ENCODE measurements at regions not wholly inside any gene's neighbourhood (a gene's known extent, or its start where the extent isn't known, plus 50 kb on each side); places are given as distances from the start of the nearest gene placed in this dataset.

DNA sequence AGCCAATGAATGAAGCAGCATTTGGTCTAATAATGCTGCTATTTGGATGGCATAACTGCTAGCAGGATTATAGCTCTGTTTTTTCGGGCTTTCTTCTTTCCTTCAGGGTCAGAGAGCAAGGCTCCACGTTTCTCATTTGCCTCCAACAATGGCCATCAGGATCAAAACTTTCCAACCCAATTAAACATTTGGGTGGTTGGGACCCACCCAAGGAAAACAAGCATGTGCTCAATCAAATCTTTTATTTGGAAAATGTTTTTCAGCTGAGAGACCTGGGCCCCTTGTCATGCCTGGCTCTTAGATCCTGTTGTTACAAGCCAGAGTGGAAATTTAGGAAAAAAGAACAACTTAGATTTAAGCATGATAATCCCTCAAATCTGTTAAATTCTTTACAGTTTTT, 373.1 kb upstream of the USP24 start:
- Histone ChIP-seq H3K9ac (no peak overlapping the region), H3F3A (ENCODE audit: low read depth) (peaks cover 7% of the 10 kb centered on the region), H3K27me3 (no peaks in the 10 kb centered on the region), H3K4me1 (peaks cover 21% of the 10 kb centered on the region), H2AFZ (replicated peaks) (no peak overlapping the region), H3K27ac (no peak overlapping the region), H3K4me2 (no peak overlapping the region), H3K36me3 (no peaks in the 10 kb centered on the region), H3K4me3 (no peak overlapping the region), H3K79me2 (ENCODE audit: low read depth) (no peaks in the 10 kb centered on the region), H3K9me3 (ENCODE audit: low read depth) (no peaks in the 10 kb centered on the region), H4K20me1 (ENCODE audit: low read depth) (no peaks in the 10 kb centered on the region)
- Mint-ChIP-seq H3K27ac (no peak overlapping the region), H3K4me1 (peaks cover 22% of the 10 kb centered on the region), H3K9me3 (no peaks in the 10 kb centered on the region), H3K27me3 (ENCODE audit: insufficient read depth, low read depth) (peaks cover 5% of the 10 kb centered on the region), H3K4me3 (no peak overlapping the region), H3K36me3 (no peaks in the 10 kb centered on the region)
- TF ChIP-seq, protein P1, sequence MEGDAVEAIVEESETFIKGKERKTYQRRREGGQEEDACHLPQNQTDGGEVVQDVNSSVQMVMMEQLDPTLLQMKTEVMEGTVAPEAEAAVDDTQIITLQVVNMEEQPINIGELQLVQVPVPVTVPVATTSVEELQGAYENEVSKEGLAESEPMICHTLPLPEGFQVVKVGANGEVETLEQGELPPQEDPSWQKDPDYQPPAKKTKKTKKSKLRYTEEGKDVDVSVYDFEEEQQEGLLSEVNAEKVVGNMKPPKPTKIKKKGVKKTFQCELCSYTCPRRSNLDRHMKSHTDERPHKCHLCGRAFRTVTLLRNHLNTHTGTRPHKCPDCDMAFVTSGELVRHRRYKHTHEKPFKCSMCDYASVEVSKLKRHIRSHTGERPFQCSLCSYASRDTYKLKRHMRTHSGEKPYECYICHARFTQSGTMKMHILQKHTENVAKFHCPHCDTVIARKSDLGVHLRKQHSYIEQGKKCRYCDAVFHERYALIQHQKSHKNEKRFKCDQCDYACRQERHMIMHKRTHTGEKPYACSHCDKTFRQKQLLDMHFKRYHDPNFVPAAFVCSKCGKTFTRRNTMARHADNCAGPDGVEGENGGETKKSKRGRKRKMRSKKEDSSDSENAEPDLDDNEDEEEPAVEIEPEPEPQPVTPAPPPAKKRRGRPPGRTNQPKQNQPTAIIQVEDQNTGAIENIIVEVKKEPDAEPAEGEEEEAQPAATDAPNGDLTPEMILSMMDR (IDR thresholded peaks at IDR 0.05) = no peak
- TF ChIP-seq EZH2 (IDR thresholded peaks at IDR 0.05) (no peak), EZH2phosphoT487 (IDR thresholded peaks at IDR 0.05) (no peak)
- DNase-seq (ENCODE audit: low spot score) = no peak

DNA sequence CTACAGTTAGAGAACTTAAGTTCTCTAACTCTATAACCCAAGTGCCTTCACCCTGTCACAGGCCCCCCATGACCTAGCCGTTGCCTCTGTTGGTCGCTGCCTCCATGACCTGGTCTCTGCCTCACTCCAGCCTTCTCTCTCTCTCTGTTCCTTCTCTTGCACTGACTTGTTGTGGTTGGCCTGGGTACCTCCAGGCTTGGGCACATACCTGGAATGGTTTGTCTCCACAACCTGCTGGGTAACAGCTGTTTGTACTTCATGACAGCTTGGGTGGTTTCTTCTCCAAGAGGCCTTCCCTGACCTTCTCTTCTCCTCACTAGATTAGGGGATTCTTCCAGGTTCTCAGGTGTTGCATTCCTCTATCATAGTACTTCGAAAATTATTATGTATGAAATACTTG, 371.6 kb upstream of the USP24 start:
- Mint-ChIP-seq H3K36me3 (no peaks in the 10 kb centered on the region), H3K27ac (peak overlapping the region; percentile 47), H3K27me3 (ENCODE audit: insufficient read depth, low read depth) (peaks cover 5% of the 10 kb centered on the region), H3K9me3 (no peaks in the 10 kb centered on the region), H3K4me1 (peaks cover 22% of the 10 kb centered on the region), H3K4me3 (no peak overlapping the region)
- no peak overlapping the region for H3K4me3 ChIP-seq
- no peaks in the 10 kb centered on the region for H3K36me3 ChIP-seq
- no peaks in the 10 kb centered on the region for H3K9me3 ChIP-seq (ENCODE audit: low read depth)
- H3K79me2 ChIP-seq (ENCODE audit: low read depth) = no peaks in the 10 kb centered on the region
- peaks cover 7% of the 10 kb centered on the region for H3F3A ChIP-seq (ENCODE audit: low read depth)
- H3K27me3 ChIP-seq = no peaks in the 10 kb centered on the region
- no peak overlapping the region for H3K27ac ChIP-seq
- no peak for DNase-seq (ENCODE audit: low spot score)
- H4K20me1 ChIP-seq (ENCODE audit: low read depth) = no peaks in the 10 kb centered on the region
- H2AFZ ChIP-seq (replicated peaks) = no peak overlapping the region
- no peak overlapping the region for H3K4me2 ChIP-seq
- peaks cover 21% of the 10 kb centered on the region for H3K4me1 ChIP-seq
- no peak overlapping the region for H3K9ac ChIP-seq
- TF ChIP-seq EZH2phosphoT487 (IDR thresholded peaks at IDR 0.05) (no peak), EZH2 (IDR thresholded peaks at IDR 0.05) (no peak)
- TF ChIP-seq, protein P1 (IDR thresholded peaks at IDR 0.05) = no peak

DNA sequence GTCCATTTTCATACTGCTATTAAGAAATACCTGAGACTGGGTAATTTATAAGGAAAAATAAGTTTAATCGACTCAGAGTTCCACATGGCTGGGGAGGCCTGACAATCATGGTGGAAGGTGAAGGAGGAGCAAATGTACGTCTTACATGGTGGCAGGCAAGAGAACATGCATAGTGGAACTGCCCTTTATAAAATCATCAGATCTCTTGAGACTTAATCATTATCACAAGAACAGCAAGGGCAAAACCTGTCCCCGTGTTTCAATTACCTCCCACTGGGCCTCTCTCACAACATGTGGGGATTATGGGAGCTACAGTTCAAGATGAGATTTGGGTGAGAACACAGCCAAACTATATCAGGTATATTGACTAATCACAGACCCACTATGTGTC, 370.2 kb upstream of the USP24 start:
- H3F3A ChIP-seq (ENCODE audit: low read depth) = peaks cover 7% of the 10 kb centered on the region
- no peak for DNase-seq (ENCODE audit: low spot score)
- H3K27me3 ChIP-seq = no peaks in the 10 kb centered on the region
- no peak overlapping the region for H3K27ac Mint-ChIP-seq
- TF ChIP-seq EZH2phosphoT487 (IDR thresholded peaks at IDR 0.05) (no peak), EZH2 (IDR thresholded peaks at IDR 0.05) (no peak)
- TF ChIP-seq, protein P1 (IDR thresholded peaks at IDR 0.05) = no peak
- no peak overlapping the region for H3K27ac ChIP-seq
- peaks cover 2% of the 10 kb centered on the region for H3K27me3 Mint-ChIP-seq (ENCODE audit: insufficient read depth, low read depth)
- peak overlapping the region; percentile 67 for H3K4me2 ChIP-seq
- H3K9ac ChIP-seq = no peak overlapping the region
- peaks cover 22% of the 10 kb centered on the region for H3K4me1 Mint-ChIP-seq
- H3K36me3 ChIP-seq = no peaks in the 10 kb centered on the region
- H2AFZ ChIP-seq (replicated peaks) = no peak overlapping the region
- H3K36me3 Mint-ChIP-seq = no peaks in the 10 kb centered on the region
- no peak overlapping the region for H3K4me3 Mint-ChIP-seq
- H3K4me1 ChIP-seq = peaks cover 21% of the 10 kb centered on the region
- no peak overlapping the region for H3K4me3 ChIP-seq
- no peaks in the 10 kb centered on the region for H3K9me3 Mint-ChIP-seq
- H3K9me3 ChIP-seq (ENCODE audit: low read depth) = no peaks in the 10 kb centered on the region
- H4K20me1 ChIP-seq (ENCODE audit: low read depth) = no peaks in the 10 kb centered on the region
- no peaks in the 10 kb centered on the region for H3K79me2 ChIP-seq (ENCODE audit: low read depth)

Measured in neural progenitor cell (in vitro differentiated cells).